ENCODE measurements at regions not wholly inside any gene's neighbourhood (a gene's known extent, or its start where the extent isn't known, plus 50 kb on each side); places are given as distances from the start of the nearest gene placed in this dataset.

GRCh38 chr12:114174326-114174725 lies 208.2 kb upstream of the RBM19 start:
- Histone ChIP-seq H3K36me3 (ENCODE audit: control insufficient read depth, insufficient read depth, low read length) (no peaks in the 10 kb centered on the region), H3K27me3 (ENCODE audit: control insufficient read depth, insufficient read depth, low read length) (no peaks in the 10 kb centered on the region), H3K4me3 (ENCODE audit: low read depth, low read length) (no peak overlapping the region)
- DNase-seq (ENCODE audit: low read depth): no peak
- TF ChIP-seq, protein P1, sequence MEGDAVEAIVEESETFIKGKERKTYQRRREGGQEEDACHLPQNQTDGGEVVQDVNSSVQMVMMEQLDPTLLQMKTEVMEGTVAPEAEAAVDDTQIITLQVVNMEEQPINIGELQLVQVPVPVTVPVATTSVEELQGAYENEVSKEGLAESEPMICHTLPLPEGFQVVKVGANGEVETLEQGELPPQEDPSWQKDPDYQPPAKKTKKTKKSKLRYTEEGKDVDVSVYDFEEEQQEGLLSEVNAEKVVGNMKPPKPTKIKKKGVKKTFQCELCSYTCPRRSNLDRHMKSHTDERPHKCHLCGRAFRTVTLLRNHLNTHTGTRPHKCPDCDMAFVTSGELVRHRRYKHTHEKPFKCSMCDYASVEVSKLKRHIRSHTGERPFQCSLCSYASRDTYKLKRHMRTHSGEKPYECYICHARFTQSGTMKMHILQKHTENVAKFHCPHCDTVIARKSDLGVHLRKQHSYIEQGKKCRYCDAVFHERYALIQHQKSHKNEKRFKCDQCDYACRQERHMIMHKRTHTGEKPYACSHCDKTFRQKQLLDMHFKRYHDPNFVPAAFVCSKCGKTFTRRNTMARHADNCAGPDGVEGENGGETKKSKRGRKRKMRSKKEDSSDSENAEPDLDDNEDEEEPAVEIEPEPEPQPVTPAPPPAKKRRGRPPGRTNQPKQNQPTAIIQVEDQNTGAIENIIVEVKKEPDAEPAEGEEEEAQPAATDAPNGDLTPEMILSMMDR (IDR thresholded peaks at IDR 0.05; ENCODE audit: insufficient read depth, low read length, poor library complexity, severe bottlenecking): no peak

GRCh38 chr12:114172135-114172534 lies 206.0 kb upstream of the RBM19 start:
- DNase-seq (ENCODE audit: low read depth): no peak

DNA sequence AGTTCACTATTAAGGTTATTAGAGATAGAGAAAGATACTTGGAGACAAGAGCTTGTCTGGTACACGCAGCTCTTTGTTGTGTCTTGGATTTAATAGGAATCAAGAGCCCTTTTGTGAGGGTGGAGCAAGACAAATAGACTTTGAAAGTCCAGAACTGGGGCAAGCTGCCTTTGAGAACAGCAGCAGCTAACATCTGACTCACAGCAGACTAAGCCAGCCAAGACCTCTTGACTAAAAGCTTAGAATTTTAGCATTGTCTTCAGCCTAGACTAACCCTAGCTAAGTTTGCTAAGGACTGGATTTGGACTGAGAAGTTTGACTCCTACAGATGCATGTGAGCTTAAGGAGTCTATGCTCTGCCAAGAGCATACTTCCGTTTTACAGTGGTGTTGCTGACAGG lies 201.9 kb upstream of the RBM19 start:
- TF ChIP-seq, protein P1 (IDR thresholded peaks at IDR 0.05; ENCODE audit: insufficient read depth, low read length, poor library complexity, severe bottlenecking): no peak
- no peak for DNase-seq (ENCODE audit: low read depth)
- Histone ChIP-seq H3K36me3 (ENCODE audit: control insufficient read depth, insufficient read depth, low read length) (no peaks in the 10 kb centered on the region), H3K27me3 (ENCODE audit: control insufficient read depth, insufficient read depth, low read length) (no peaks in the 10 kb centered on the region), H3K4me3 (ENCODE audit: low read depth, low read length) (no peak overlapping the region)

More at GRCh38 chr12:114172135-114172534, 206.0 kb upstream of the RBM19 start:
- Histone ChIP-seq H3K36me3 (ENCODE audit: control insufficient read depth, insufficient read depth, low read length) (no peaks in the 10 kb centered on the region), H3K4me3 (ENCODE audit: low read depth, low read length) (no peak overlapping the region), H3K27me3 (ENCODE audit: control insufficient read depth, insufficient read depth, low read length) (no peaks in the 10 kb centered on the region)
- TF ChIP-seq, protein P1 (IDR thresholded peaks at IDR 0.05; ENCODE audit: insufficient read depth, low read length, poor library complexity, severe bottlenecking): no peak

- Histone ChIP-seq H3K36me3 (ENCODE audit: control insufficient read depth, insufficient read depth, low read length) (no peaks in the 10 kb centered on the region), H3K4me3 (ENCODE audit: low read depth, low read length) (no peak overlapping the region), H3K27me3 (ENCODE audit: control insufficient read depth, insufficient read depth, low read length) (no peaks in the 10 kb centered on the region)
- TF ChIP-seq, protein P1 (IDR thresholded peaks at IDR 0.05; ENCODE audit: insufficient read depth, low read length, poor library complexity, severe bottlenecking): no peak
- no peak for DNase-seq (ENCODE audit: low read depth)
These were observed 201.3 kb upstream of the RBM19 start for GRCh38 chr12:114167431-114167830.

GRCh38 chr12:114166362-114166761 lies 200.2 kb upstream of the RBM19 start:
- H3K27me3 ChIP-seq (ENCODE audit: control insufficient read depth, insufficient read depth, low read length): no peaks in the 10 kb centered on the region
- TF ChIP-seq, protein P1 (IDR thresholded peaks at IDR 0.05; ENCODE audit: insufficient read depth, low read length, poor library complexity, severe bottlenecking): peak; percentile 17
- DNase-seq (ENCODE audit: low read depth): no peak
- H3K4me3 ChIP-seq (ENCODE audit: low read depth, low read length): no peak overlapping the region
- H3K36me3 ChIP-seq (ENCODE audit: control insufficient read depth, insufficient read depth, low read length): no peaks in the 10 kb centered on the region

DNA sequence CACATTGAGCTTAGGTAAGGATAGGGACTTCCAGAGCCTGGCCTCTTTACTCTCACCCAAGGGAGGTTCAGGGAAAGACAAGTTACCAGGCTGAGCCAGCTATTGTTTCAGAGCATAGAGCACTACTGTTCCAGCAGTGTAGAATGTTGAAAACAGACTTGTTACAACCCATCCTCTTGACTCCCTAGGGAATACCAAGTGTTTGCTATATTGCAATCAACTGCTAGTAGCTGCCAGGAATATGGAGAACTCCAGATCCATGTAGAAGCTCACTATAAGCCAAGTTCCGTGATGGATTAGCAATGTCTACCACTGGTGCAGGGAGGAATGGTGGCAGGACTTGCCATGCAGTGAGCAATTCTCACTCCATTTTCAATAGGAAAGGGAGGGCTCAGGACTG lies 199.8 kb upstream of the RBM19 start:
- H3K36me3 ChIP-seq (ENCODE audit: control insufficient read depth, insufficient read depth, low read length): no peaks in the 10 kb centered on the region
- no peak for DNase-seq (ENCODE audit: low read depth)
- H3K4me3 ChIP-seq (ENCODE audit: low read depth, low read length): no peak overlapping the region
- TF ChIP-seq, protein P1 (IDR thresholded peaks at IDR 0.05; ENCODE audit: insufficient read depth, low read length, poor library complexity, severe bottlenecking): no peak
- no peaks in the 10 kb centered on the region for H3K27me3 ChIP-seq (ENCODE audit: control insufficient read depth, insufficient read depth, low read length)

Data from kidney epithelial cell (primary cell).